Stimulated activated memory B cell treated with anti-CD40 and anti-IgM and Interleukin-4, amounts not matched to agents 10 μg/mL and 1 μg/mL and 100 μg/mL, for 72 hours (primary cell): ENCODE measurements at regions not wholly inside any gene's neighbourhood (a gene's known extent, or its start where the extent isn't known, plus 50 kb on each side); places are given as distances from the start of the nearest gene placed in this dataset.

Experiments
- ATAC-seq: fragments of 150-1000 bp; cut with Tn5 transposase; 2 replicates; pipeline ENCODE4 v1.10.0; 2021
- H3K27ac Mint-ChIP-seq: one replicate; pipeline ENCODE4 v1.8.0; 2022; ENCODE audit warnings: mild to moderate bottlenecking, mixed read lengths
- H3K27me3 Mint-ChIP-seq: one replicate; pipeline ENCODE4 v1.8.0; 2022; ENCODE audit warnings: mixed read lengths
- H3K36me3 Mint-ChIP-seq: one replicate; pipeline ENCODE4 v1.8.0; 2022; ENCODE audit warnings: mixed read lengths
- H3K4me1 Mint-ChIP-seq: one replicate; pipeline ENCODE4 v1.8.0; 2022; ENCODE audit warnings: mixed read lengths
- H3K4me3 Mint-ChIP-seq: one replicate; pipeline ENCODE4 v1.8.0; 2022; ENCODE audit warnings: mild to moderate bottlenecking, moderate library complexity, mixed read lengths
- H3K9me3 Mint-ChIP-seq: one replicate; pipeline ENCODE4 v1.8.0; 2022; ENCODE audit warnings: mixed read lengths

DNA sequence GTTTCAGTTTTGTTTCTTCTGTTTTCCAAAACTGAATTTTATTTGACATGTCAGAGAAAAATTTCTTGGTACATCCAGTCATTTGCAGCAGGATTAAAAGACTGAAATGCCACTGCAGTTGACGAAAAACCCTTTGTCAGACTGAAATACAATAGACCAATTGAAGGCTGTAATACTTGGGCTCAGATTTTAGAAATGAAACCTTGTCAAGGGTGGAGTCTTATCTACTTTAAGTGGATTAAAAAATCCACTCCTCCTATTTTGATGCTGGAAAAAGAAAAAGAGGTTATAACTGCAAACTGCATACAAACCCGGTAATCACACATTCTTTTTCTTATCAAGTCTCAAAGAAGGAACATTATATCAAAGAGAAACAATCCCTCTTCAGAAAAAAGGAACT is 80.2 kb upstream of the NEUROD1 start:
- Mint-ChIP-seq H3K36me3 (no peaks in the 10 kb centered on the region), H3K4me1 (no peaks in the 10 kb centered on the region), H3K27ac (no peak overlapping the region), H3K27me3 (peaks cover 19% of the 10 kb centered on the region), H3K9me3 (peaks cover 7% of the 10 kb centered on the region), H3K4me3 (no peak overlapping the region)
- no peak for ATAC-seq

DNA sequence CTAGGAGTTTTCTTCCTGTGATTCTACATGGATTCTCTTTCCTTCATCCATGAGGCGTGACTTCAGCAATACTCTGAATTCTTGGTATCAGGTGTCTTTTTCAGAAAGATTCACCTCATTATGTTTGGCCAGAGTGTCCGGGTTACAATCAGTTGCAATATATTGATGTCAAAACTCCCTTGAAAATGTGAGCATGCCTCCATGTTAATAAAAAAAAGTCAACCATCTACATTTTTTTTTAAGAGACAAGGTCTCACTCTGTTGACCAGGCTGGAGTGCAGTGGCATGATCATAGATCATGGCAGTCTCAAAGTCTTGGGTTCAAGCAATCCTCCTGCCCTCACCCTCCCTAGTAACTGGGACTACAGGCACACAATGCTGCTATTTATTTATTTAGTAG is 80.9 kb upstream of the NEUROD1 start:
- no peak for ATAC-seq
- peaks cover 7% of the 10 kb centered on the region for H3K9me3 Mint-ChIP-seq
- no peaks in the 10 kb centered on the region for H3K4me1 Mint-ChIP-seq
- peaks cover 13% of the 10 kb centered on the region for H3K27me3 Mint-ChIP-seq
- H3K4me3 Mint-ChIP-seq = no peak overlapping the region
- no peak overlapping the region for H3K27ac Mint-ChIP-seq
- no peaks in the 10 kb centered on the region for H3K36me3 Mint-ChIP-seq

DNA sequence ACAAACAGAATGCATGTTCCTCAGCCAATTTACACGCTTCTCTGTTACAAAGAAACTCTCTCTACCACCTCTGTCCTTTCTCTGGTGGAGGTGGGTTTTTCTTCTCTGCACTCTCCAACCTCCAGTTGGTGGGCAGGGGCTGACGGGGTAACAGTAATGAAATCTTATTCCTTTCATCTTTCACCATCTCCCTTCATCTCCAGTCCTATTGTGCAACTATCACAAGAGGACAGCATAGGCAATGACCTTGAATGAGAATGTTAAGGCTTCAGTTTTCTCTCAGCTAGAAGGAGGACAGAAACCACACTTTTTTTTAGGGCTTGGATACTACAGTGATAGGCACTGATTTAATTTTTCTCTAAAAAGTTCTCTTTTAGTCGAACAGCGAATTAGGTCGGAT is 81.7 kb upstream of the NEUROD1 start:
- ATAC-seq = no peak
- Mint-ChIP-seq H3K36me3 (no peaks in the 10 kb centered on the region), H3K27ac (no peak overlapping the region), H3K27me3 (peaks cover 10% of the 10 kb centered on the region), H3K4me1 (no peaks in the 10 kb centered on the region), H3K4me3 (no peak overlapping the region), H3K9me3 (peaks cover 7% of the 10 kb centered on the region)

DNA sequence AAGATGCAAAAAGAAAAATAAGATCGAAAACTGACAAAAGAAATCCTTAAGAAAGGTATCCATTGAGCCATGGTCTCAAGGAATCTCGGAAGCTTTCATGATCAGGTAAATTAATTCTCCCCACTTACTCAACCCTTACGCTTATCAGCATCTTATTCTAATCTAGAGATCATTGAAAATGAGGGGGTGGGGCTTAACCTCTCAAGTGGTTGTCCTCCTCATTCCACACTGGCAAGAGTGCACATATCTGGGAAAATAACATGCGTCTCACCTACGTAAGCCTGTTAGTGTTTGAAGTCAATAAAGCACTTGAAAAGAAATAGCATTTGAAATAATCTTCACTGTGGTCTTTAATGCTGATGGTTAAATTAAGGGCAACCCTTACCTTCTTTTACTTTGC is 82.5 kb upstream of the NEUROD1 start:
- Mint-ChIP-seq H3K4me3 (no peak overlapping the region), H3K27ac (no peak overlapping the region), H3K9me3 (peaks cover 7% of the 10 kb centered on the region), H3K36me3 (no peaks in the 10 kb centered on the region), H3K27me3 (peaks cover 10% of the 10 kb centered on the region), H3K4me1 (no peaks in the 10 kb centered on the region)
- ATAC-seq = no peak

DNA sequence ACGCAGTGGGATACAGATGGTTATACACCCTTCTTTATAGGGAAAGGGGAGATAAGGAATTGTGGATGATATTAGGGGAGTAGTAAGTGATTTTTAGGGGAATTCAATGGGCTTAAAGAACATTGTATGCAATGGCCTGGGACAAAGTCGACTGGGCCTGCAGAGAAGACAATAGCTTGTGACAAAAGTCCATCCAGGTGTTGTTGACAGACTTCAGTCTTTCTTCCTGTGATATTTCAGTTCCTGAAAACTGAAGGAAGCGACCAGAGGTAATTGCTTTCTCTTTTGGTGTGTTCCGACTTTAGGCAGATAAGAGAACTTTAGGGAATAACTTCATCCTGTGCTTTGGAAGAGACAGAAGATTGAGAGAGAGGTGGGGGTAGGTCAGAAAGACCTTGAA is 83.1 kb upstream of the NEUROD1 start:
- Mint-ChIP-seq H3K4me1 (no peaks in the 10 kb centered on the region), H3K9me3 (peaks cover 7% of the 10 kb centered on the region)

DNA sequence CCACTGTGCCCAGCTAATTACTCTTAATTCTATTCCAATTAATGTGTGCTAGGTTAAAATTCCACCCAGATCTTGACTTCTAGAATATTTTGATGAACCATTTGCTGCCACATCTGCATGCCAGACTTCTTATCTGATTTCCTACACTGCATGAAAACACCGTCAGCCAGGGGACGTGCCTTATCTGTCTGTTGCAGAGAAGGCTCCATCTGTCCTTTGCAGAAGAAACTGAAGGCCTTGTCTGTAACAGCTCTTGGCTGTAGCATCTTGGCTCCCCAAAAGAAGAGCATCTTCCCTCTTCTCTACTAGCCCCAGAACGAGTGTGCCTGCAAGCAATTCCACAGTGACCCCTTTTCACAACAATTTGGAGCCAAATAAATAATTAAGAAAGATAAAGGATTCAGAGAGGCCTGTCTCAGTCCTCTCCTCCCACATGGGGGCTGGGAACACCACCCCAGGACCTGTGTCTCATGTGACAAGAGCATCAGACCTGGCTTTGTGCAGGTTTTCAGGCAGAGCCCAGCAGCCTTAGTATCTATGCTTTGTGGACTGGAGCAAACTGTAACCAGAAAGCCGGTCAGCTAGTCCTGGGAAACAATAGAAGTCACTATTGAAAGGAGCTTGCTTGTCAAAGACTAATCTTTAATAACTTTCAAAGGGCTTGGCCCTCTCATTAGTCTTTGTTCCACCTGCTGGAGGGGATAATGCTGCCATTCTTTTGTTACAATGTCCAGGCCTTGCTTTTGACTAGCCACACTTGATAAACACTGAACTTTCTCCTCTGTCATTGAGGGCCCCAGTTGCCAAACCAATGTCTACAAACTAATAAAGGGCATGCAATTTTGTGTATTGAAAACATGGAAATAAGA is 84.0 kb upstream of the NEUROD1 start:
- Mint-ChIP-seq H3K36me3 (no peaks in the 10 kb centered on the region), H3K27ac (no peak overlapping the region), H3K9me3 (peaks cover 4% of the 10 kb centered on the region), H3K27me3 (peaks cover 4% of the 10 kb centered on the region), H3K4me1 (no peaks in the 10 kb centered on the region), H3K4me3 (no peak overlapping the region)
- ATAC-seq = no peak

More for the DNA sequence above, 83.1 kb upstream of the NEUROD1 start:
- no peak overlapping the region for H3K4me3 Mint-ChIP-seq
- ATAC-seq = no peak
- no peaks in the 10 kb centered on the region for H3K36me3 Mint-ChIP-seq
- H3K27ac Mint-ChIP-seq = no peak overlapping the region
- peaks cover 9% of the 10 kb centered on the region for H3K27me3 Mint-ChIP-seq

DNA sequence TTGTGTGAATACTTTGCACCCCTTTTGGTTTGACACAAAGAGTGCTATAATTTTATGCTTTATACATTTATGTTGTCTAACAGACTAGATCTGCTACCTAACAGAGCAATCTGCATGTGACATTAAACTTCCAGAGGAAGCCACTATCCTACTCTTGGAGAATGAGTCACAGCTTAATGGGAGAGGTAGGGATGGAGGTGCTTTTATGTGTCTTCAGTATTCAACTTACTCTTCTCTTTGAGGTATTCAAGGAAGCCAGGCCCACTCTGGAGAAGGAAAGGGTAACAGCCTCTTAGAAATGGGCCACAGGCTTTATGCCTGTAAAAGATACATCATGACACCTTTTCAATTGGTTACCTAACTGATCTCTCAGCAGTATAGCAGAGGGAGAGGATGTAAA is 85.8 kb upstream of the NEUROD1 start:
- Mint-ChIP-seq H3K9me3 (no peaks in the 10 kb centered on the region), H3K4me3 (no peak overlapping the region), H3K4me1 (no peaks in the 10 kb centered on the region), H3K27me3 (peaks cover 8% of the 10 kb centered on the region), H3K27ac (no peak overlapping the region), H3K36me3 (no peaks in the 10 kb centered on the region)
- ATAC-seq = no peak

DNA sequence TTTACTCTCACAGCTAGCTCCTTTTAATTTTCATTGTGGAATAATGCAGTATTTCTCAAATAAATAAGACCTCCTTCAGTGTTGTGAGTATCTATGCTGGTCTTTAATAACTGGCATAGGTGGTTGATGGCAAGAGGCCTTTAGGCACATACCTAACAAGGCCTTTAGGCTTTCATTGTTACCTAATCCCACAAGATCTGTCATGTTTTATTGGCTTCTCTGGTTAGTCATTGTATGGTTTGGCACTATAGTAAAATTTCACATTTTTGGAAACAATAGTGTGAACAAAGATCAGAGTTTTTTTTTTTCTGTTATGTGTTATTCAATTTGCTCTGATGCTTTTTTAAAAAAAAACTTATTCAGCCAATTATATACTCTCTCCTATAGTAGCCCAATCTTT is 89.8 kb upstream of the NEUROD1 start:
- no peak for ATAC-seq
- H3K36me3 Mint-ChIP-seq = no peaks in the 10 kb centered on the region
- no peak overlapping the region for H3K27ac Mint-ChIP-seq
- H3K9me3 Mint-ChIP-seq = no peaks in the 10 kb centered on the region
- H3K4me3 Mint-ChIP-seq = no peak overlapping the region
- H3K27me3 Mint-ChIP-seq = peaks cover 8% of the 10 kb centered on the region
- H3K4me1 Mint-ChIP-seq = peaks cover 5% of the 10 kb centered on the region

DNA sequence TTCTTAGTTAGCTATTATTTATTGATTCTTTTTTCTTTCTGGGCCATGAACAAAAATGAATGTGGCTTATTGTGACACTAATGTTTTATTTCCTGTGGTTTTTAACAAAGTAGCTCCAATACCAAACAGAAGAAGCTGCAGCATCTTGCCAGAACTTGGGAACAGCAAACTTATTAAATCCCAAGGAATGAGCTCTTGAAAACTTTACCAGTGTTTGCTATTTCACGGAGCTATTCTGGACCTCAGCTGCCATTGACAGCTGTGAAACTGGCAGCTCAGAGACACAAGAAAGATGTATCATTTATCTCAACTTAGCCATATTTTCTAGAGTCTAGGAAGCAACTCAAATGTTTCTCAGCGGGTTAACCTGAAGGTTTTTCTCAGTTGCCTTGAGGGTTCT is 91.0 kb upstream of the NEUROD1 start:
- Mint-ChIP-seq H3K4me3 (no peak overlapping the region), H3K27me3 (peaks cover 8% of the 10 kb centered on the region), H3K9me3 (no peaks in the 10 kb centered on the region), H3K4me1 (peaks cover 6% of the 10 kb centered on the region), H3K36me3 (no peaks in the 10 kb centered on the region), H3K27ac (no peak overlapping the region)
- ATAC-seq = no peak

DNA sequence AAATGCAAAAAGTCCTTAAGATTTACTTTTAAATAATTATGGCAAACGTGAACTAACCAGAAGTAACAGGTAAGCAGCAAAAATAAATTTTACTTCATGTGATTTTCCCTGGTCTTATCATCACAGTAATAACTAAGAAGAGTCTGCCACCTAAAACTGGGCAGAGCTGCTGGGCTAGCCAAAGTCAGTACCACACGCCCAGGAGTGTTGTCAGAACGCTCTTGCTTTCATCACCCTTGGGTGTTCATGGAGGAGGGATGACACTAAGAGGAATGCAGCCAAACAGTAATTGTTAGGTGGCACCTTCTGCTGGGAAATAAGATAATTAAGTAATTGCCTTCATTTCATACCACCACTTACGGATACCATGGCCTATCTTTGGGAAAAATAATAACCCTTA is 92.0 kb upstream of the NEUROD1 start:
- peaks cover 6% of the 10 kb centered on the region for H3K4me1 Mint-ChIP-seq
- H3K27ac Mint-ChIP-seq = no peak overlapping the region
- H3K4me3 Mint-ChIP-seq = no peak overlapping the region
- H3K27me3 Mint-ChIP-seq = peaks cover 8% of the 10 kb centered on the region
- H3K36me3 Mint-ChIP-seq = no peaks in the 10 kb centered on the region
- no peaks in the 10 kb centered on the region for H3K9me3 Mint-ChIP-seq
- no peak for ATAC-seq

DNA sequence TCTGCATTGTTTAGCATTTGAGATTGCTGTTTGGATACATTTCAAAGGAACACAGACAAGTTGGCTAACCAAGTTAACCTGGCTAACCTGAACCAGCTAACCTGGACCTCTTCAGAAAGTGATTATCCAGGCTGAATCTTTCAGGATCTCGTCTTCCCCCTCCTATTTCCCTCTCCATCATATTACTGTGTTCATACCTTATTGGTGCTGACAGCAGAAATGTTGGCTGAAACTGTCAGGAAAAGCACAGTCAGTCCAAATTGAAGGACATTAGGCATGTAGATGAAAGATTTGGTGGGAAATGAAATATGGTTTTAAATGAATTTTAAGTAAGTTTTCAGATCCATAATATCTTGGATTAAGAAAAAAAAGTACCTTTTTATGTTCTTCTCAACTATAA is 92.5 kb upstream of the NEUROD1 start:
- ATAC-seq = no peak
- Mint-ChIP-seq H3K27me3 (peaks cover 8% of the 10 kb centered on the region), H3K9me3 (no peaks in the 10 kb centered on the region), H3K27ac (no peak overlapping the region), H3K36me3 (no peaks in the 10 kb centered on the region), H3K4me1 (peaks cover 6% of the 10 kb centered on the region), H3K4me3 (no peak overlapping the region)

DNA sequence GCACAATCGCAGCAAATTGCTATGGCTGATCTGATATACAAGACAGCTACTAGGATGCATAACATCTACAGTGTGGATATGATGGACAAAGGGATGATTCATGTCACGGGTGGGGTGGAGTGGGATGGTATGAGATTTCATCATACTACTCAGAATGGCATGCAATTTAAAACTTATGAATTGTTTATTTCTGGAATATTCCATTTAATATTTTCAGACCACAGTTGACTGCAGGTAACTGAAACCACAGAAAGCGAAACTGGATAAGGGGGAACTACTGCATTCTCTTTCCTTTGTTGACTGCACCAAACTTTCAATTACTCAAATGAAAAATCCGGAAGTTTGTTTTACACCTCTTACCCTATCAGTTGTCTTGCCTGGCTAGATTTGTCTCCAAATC is 94.4 kb upstream of the NEUROD1 start:
- peaks cover 6% of the 10 kb centered on the region for H3K4me1 Mint-ChIP-seq
- ATAC-seq = no peak
- no peaks in the 10 kb centered on the region for H3K36me3 Mint-ChIP-seq
- no peaks in the 10 kb centered on the region for H3K9me3 Mint-ChIP-seq
- H3K4me3 Mint-ChIP-seq = no peak overlapping the region
- H3K27ac Mint-ChIP-seq = no peak overlapping the region
- peaks cover 1% of the 10 kb centered on the region for H3K27me3 Mint-ChIP-seq

DNA sequence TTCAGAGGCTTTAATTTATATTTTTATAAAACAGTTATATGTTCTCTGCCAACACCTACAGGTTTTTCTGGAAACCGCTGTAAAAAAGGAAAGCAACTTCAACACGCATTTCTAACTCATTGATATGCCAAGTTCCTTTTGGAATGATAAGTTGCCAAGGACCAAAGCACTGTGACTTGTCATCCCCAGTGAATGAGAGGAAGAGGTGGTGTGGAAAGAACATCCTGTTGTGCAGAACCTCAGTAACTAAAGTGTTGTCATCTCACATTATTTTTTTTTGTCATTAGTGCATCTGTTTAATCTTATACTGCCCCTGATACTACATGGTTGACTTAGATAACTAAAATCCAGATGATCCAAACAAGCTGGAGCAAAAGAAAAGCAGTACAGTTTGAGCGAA is 96.0 kb upstream of the NEUROD1 start:
- H3K27me3 Mint-ChIP-seq = no peaks in the 10 kb centered on the region
- peaks cover 6% of the 10 kb centered on the region for H3K4me1 Mint-ChIP-seq
- no peaks in the 10 kb centered on the region for H3K36me3 Mint-ChIP-seq
- H3K9me3 Mint-ChIP-seq = no peaks in the 10 kb centered on the region
- no peak overlapping the region for H3K4me3 Mint-ChIP-seq
- no peak overlapping the region for H3K27ac Mint-ChIP-seq
- ATAC-seq = no peak

DNA sequence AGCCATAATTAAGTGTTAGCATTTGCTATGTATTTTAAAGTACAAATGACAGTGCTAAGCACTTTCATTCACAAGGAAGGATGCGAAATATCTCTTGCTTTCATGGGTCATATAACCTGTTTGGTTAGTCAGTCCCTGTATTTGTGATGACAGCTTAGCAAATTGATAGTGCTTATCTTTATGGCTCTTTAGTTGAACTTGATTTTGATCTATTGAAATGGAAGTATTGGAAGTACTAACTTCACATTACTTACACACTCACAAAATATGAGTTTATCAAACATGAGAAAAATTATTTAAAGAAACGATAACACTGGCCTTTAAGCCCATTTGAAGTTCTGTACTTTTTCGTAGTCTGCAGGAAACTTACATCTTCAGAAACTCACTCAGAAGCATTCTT is 97.4 kb upstream of the NEUROD1 start:
- H3K4me1 Mint-ChIP-seq = peaks cover 6% of the 10 kb centered on the region
- H3K4me3 Mint-ChIP-seq = no peak overlapping the region
- no peaks in the 10 kb centered on the region for H3K36me3 Mint-ChIP-seq
- no peaks in the 10 kb centered on the region for H3K9me3 Mint-ChIP-seq
- no peaks in the 10 kb centered on the region for H3K27me3 Mint-ChIP-seq
- no peak for ATAC-seq
- no peak overlapping the region for H3K27ac Mint-ChIP-seq

DNA sequence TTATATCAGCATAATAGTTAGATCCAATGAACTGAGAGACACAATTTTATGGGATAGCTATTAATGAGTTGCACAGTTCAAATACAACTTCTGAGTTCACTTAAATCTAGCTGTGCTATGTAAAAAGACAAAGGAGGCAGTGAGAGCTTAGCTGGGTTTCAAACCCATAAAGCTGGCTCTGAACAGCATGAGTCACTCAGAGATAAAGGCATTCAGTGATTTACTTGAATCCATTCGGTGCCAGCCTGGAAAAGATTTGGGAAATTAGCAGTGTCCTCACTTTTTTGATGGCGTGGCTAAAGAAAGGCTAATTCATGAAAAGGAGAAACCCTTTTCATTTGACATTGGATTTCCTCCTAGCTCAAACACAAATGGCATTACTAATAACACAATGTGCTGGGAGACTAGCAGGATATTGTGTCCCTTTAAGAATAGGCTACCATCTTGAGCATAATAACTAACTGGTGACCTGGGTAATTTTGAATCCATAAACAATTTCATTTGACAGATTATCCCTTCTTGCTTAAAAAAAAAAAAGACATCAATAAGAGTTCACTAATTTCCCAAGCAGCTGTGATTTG is 98.4 kb upstream of the NEUROD1 start:
- Mint-ChIP-seq H3K36me3 (no peaks in the 10 kb centered on the region), H3K27me3 (no peaks in the 10 kb centered on the region), H3K4me1 (peaks cover 6% of the 10 kb centered on the region), H3K4me3 (no peak overlapping the region), H3K9me3 (no peaks in the 10 kb centered on the region), H3K27ac (no peak overlapping the region)
- no peak for ATAC-seq

DNA sequence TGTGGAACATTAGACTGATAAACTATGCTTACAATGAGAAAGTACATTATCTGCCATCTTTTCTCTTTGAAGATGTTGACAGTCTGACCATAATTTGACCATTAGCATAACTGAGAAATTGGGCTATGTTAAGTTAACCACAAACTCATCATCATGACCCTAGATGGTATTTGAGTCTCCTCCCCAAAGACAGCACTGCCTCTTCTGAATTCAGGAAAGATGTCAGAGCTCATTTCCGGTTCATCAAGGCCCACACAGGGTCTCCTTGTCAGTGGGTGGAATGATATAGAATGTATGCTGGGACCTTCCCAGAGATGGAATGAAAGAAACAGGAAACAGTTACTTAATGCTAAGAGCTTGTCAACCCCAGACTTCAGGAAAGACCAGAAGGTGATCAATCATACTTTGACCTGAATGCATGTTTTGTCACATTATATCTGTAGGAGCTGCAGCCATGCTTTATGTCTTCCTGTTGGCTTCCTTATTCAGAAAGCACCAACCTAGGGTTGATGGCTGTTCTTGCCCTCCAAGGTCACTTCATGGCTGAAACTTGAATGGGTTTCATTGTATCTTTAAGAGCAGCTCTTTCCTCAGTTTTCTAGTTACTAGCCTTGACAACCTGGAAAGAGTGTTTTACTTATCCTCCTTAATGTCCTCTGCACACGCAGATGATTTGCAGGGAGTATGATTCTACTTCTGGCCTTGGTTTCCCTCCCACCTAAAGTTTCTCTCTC is 99.1 kb upstream of the NEUROD1 start:
- no peak for ATAC-seq
- H3K36me3 Mint-ChIP-seq = no peaks in the 10 kb centered on the region
- no peaks in the 10 kb centered on the region for H3K9me3 Mint-ChIP-seq
- no peaks in the 10 kb centered on the region for H3K27me3 Mint-ChIP-seq
- no peak overlapping the region for H3K4me3 Mint-ChIP-seq
- peaks cover 6% of the 10 kb centered on the region for H3K4me1 Mint-ChIP-seq
- no peak overlapping the region for H3K27ac Mint-ChIP-seq
